Fibroblast of lung (primary cell): ENCODE measurements at regions not wholly inside any gene's neighbourhood (a gene's known extent, or its start where the extent isn't known, plus 50 kb on each side); places are given as distances from the start of the nearest gene placed in this dataset.

Source experiments
- DNase-seq, 2 donors: peaks; one replicate each; pipeline versions ENCODE4 v3.0.0 to v3.0.0-alpha.2; 2010; ENCODE audit warnings: low read depth in 2 of 2
- H2AFZ ChIP-seq: 2 replicates; pipeline ENCODE4 v1.5.1; 2012; ENCODE audit warnings: low read length, control low read depth, inconsistent platforms
- H3K27ac ChIP-seq: 2 replicates; pipeline ENCODE4 v1.5.1; 2011; ENCODE audit warnings: low read length, control low read depth; ENCODE audit not compliant: insufficient read depth
- H3K27me3 ChIP-seq: 2 replicates; pipeline ENCODE4 v1.5.1; 2011; ENCODE audit warnings: mild to moderate bottlenecking, low read length; ENCODE audit not compliant: control insufficient read depth, insufficient read depth
- H3K36me3 ChIP-seq: 2 replicates; pipeline ENCODE4 v1.5.1; 2011; ENCODE audit warnings: low read length; ENCODE audit not compliant: control insufficient read depth, insufficient read depth
- H3K4me1 ChIP-seq: 2 replicates; pipeline ENCODE4 v1.5.1; 2011; ENCODE audit warnings: low read length; ENCODE audit not compliant: control insufficient read depth, insufficient read depth; ENCODE audit errors: extremely low read depth
- H3K4me2 ChIP-seq: 2 replicates; pipeline ENCODE4 v1.5.1; 2011; ENCODE audit warnings: low read length, control low read depth; ENCODE audit not compliant: insufficient read depth; ENCODE audit errors: extremely low read depth
- H3K4me3 ChIP-seq, 4 experiments: fragments of 200-600 bp in 1 of 4; sonication (generic) in 1 of 4; replicated peaks in 1 of 4; 2 replicates each; pipeline ENCODE4 v1.5.1; 2011 to 2016; ENCODE audit warnings: low read length in 4 of 4, low read depth in 3 of 4, mild to moderate bottlenecking in 3 of 4, control low read depth in 2 of 4, inconsistent platforms in 1 of 4, mixed read lengths in 1 of 4; ENCODE audit not compliant: insufficient read depth in 1 of 4; ENCODE audit errors: control extremely low read depth in 1 of 4
- H3K79me2 ChIP-seq: 2 replicates; pipeline ENCODE4 v1.5.1; 2012; ENCODE audit warnings: mild to moderate bottlenecking, low read length, inconsistent platforms; ENCODE audit not compliant: control insufficient read depth, insufficient read depth
- H3K9ac ChIP-seq: 2 replicates; pipeline ENCODE4 v1.5.1; 2011; ENCODE audit warnings: mild to moderate bottlenecking, low read length, control low read depth; ENCODE audit not compliant: insufficient read depth
- H3K9me3 ChIP-seq: 2 replicates; pipeline ENCODE4 v1.5.1; 2012; ENCODE audit warnings: low read depth, low read length; ENCODE audit not compliant: control insufficient read depth, insufficient read depth
- H4K20me1 ChIP-seq: 2 replicates; pipeline ENCODE4 v1.5.1; 2011; ENCODE audit warnings: low read length; ENCODE audit not compliant: control insufficient read depth, insufficient read depth; ENCODE audit errors: extremely low read depth
- CTCF ChIP-seq, 2 donors: IDR thresholded peaks in 1 of 2; conservative IDR thresholded peaks in 1 of 2; 1 replicate in 1 of 2; 2 replicates in 1 of 2; pipeline ENCODE4 v1.5.1; 2011 to 2012; ENCODE audit warnings: low read length in 2 of 2, control low read depth in 1 of 2, inconsistent platforms in 1 of 2, low read depth in 1 of 2, mild to moderate bottlenecking in 1 of 2
- EZH2 ChIP-seq: IDR thresholded peaks from 2 replicates; pipeline ENCODE4 v1.5.1; 2012; ENCODE audit warnings: low read length, control low read depth, mild to moderate bottlenecking; ENCODE audit errors: missing control alignments

GRCh38 chr21:16389643-16390042 lies 659.9 kb downstream of the USP25 start:
- H3K36me3 ChIP-seq = no peaks in the 10 kb centered on the region
- no peak overlapping the region for H3K27ac ChIP-seq
- no peaks in the 10 kb centered on the region for H3K4me1 ChIP-seq
- H3K9me3 ChIP-seq = no peaks in the 10 kb centered on the region
- no peaks in the 10 kb centered on the region for H4K20me1 ChIP-seq
- H2AFZ ChIP-seq = no peak overlapping the region
- H3K4me3 ChIP-seq = no peak overlapping the region
- no peak overlapping the region for H3K9ac ChIP-seq
- no peaks in the 10 kb centered on the region for H3K27me3 ChIP-seq
- no peak for TF ChIP-seq EZH2
- no peak for TF ChIP-seq CTCF (conservative IDR thresholded peaks at IDR 0.05 in 1 of 2, IDR thresholded peaks at IDR 0.05 in 1 of 2; ENCODE audit: low read depth in 1 of 2, low read length in 2 of 2)
- no peaks in the 10 kb centered on the region for H3K79me2 ChIP-seq
- DNase-seq = no peak
- no peak overlapping the region for H3K4me2 ChIP-seq

DNA sequence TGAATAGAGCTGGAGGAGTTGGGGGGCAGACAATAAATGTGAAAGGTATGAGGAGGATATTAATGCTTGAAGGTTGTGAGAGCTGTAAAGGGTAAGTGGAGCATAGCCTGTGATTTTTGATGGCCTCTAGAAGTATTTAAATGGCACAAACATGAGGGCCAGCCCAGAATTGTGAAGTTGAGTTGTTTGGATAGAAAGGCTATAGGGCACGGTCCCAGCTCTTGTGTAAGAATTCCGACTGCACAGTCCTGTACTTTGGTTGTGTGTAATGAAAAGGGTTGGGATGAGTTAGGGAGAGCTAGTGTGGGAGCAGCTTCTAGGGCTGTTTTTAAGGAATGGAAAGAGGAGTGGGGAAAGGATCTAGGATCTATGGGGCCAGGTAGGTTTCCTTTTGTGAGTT lies 665.5 kb downstream of the USP25 start:
- no peak overlapping the region for H3K9ac ChIP-seq
- H3K9me3 ChIP-seq = no peaks in the 10 kb centered on the region
- H3K79me2 ChIP-seq = no peaks in the 10 kb centered on the region
- no peaks in the 10 kb centered on the region for H3K36me3 ChIP-seq
- H3K4me2 ChIP-seq = no peak overlapping the region
- H3K27ac ChIP-seq = no peak overlapping the region
- H3K27me3 ChIP-seq = no peaks in the 10 kb centered on the region
- no peak for DNase-seq
- no peak for TF ChIP-seq CTCF (conservative IDR thresholded peaks at IDR 0.05 in 1 of 2, IDR thresholded peaks at IDR 0.05 in 1 of 2; ENCODE audit: low read depth in 1 of 2, low read length in 2 of 2)
- TF ChIP-seq EZH2 = no peak
- no peaks in the 10 kb centered on the region for H3K4me1 ChIP-seq
- no peak overlapping the region for H2AFZ ChIP-seq
- H4K20me1 ChIP-seq = no peaks in the 10 kb centered on the region
- no peak overlapping the region for H3K4me3 ChIP-seq

DNA sequence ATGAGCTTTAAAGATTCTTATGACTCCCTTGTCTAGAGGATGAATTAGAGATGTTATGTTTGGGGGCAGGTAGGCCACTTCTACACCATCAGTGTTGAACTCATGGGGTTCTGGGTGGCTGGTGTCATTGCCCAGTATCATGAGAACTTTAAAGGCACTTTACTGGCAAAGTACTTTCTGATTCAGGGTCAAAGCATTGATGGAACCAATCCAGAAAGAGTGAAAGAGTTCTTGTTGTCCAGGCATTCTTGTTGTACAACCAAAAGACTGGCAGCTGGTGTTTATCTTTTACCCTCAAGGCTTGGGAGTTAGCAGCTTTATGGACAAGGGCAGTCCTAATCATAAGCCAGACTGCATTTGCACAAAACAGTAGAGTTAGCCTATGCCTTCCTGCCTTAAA lies 673.0 kb downstream of the USP25 start:
- H2AFZ ChIP-seq = no peak overlapping the region
- DNase-seq = no peak
- H3K4me2 ChIP-seq = no peak overlapping the region

More for the DNA sequence above, 673.0 kb downstream of the USP25 start:
- Histone ChIP-seq H4K20me1 (no peaks in the 10 kb centered on the region), H3K36me3 (no peaks in the 10 kb centered on the region), H3K27me3 (no peaks in the 10 kb centered on the region), H3K79me2 (no peaks in the 10 kb centered on the region), H3K9me3 (no peaks in the 10 kb centered on the region), H3K4me3 (no peak overlapping the region), H3K9ac (no peak overlapping the region), H3K4me1 (no peaks in the 10 kb centered on the region), H3K27ac (no peak overlapping the region)
- TF ChIP-seq EZH2 (no peak), CTCF (conservative IDR thresholded peaks at IDR 0.05 in 1 of 2, IDR thresholded peaks at IDR 0.05 in 1 of 2; ENCODE audit: low read depth in 1 of 2, low read length in 2 of 2) (no peak)
